ENCODE measurements at regions not wholly inside any gene's neighbourhood (a gene's known extent, or its start where the extent isn't known, plus 50 kb on each side); places are given as distances from the start of the nearest gene placed in this dataset.

GRCh38 chr3:164612751-164613150 is 465.5 kb downstream of the SI start:
- DNase-seq (no peak), ATAC-seq (ENCODE audit: low FRiP score in 2 of 2) (no peak)
- Histone ChIP-seq H3K27ac (no peak overlapping the region), H3K4me1 (no peaks in the 10 kb centered on the region), H3K27me3 (no peaks in the 10 kb centered on the region), H3K4me3 (no peak overlapping the region), H3K9me3 (no peaks in the 10 kb centered on the region), H3K36me3 (no peaks in the 10 kb centered on the region)
- TF ChIP-seq EP300 (IDR thresholded peaks at IDR 0.05) (no peak), POLR2AphosphoS5 (IDR thresholded peaks at IDR 0.05) (no peak), POLR2A (IDR thresholded peaks at IDR 0.05) (no peak), CTCF (IDR thresholded peaks at IDR 0.05) (no peak)

GRCh38 chr3:164608554-164609276 is 469.6 kb downstream of the SI start:
- DNase-seq (no peak), ATAC-seq (ENCODE audit: low FRiP score in 2 of 2) (no peak)
- Histone ChIP-seq H3K27ac (no peak overlapping the region), H3K27me3 (no peaks in the 10 kb centered on the region), H3K4me3 (no peak overlapping the region), H3K9me3 (no peaks in the 10 kb centered on the region), H3K4me1 (no peaks in the 10 kb centered on the region), H3K36me3 (no peaks in the 10 kb centered on the region)
- 74 to 75% methylated on average over 7 of the region's 7 CpGs for WGBS, 2 donors
- TF ChIP-seq POLR2A (IDR thresholded peaks at IDR 0.05) (no peak), EP300 (IDR thresholded peaks at IDR 0.05) (no peak), POLR2AphosphoS5 (IDR thresholded peaks at IDR 0.05) (no peak), CTCF (IDR thresholded peaks at IDR 0.05) (no peak)

GRCh38 chr3:164604687-164605086 is 473.6 kb downstream of the SI start:
- no peak for TF ChIP-seq CTCF (IDR thresholded peaks at IDR 0.05)
- no peak for TF ChIP-seq EP300 (IDR thresholded peaks at IDR 0.05)
- TF ChIP-seq POLR2AphosphoS5 (IDR thresholded peaks at IDR 0.05), result no peak
- TF ChIP-seq POLR2A (IDR thresholded peaks at IDR 0.05), result no peak
- Histone ChIP-seq H3K4me1 (no peaks in the 10 kb centered on the region), H3K36me3 (no peaks in the 10 kb centered on the region), H3K27me3 (no peaks in the 10 kb centered on the region), H3K9me3 (no peaks in the 10 kb centered on the region), H3K4me3 (no peak overlapping the region), H3K27ac (no peak overlapping the region)
- no peak for ATAC-seq (ENCODE audit: low FRiP score in 2 of 2)
- no peak for DNase-seq
- WGBS, 2 donors, result 32 to 50% methylated on average over 4 of the region's 4 CpGs

- Histone ChIP-seq H3K9me3 (no peaks in the 10 kb centered on the region), H3K27ac (no peak overlapping the region), H3K27me3 (no peaks in the 10 kb centered on the region), H3K36me3 (no peaks in the 10 kb centered on the region), H3K4me3 (no peak overlapping the region), H3K4me1 (no peaks in the 10 kb centered on the region)
- no peak for DNase-seq
- whole genome bisulfite sequencing, 2 donors, result 84 to 89% methylated on average over 2 of the region's 2 CpGs
- TF ChIP-seq POLR2AphosphoS5 (IDR thresholded peaks at IDR 0.05) (no peak), POLR2A (IDR thresholded peaks at IDR 0.05) (no peak), EP300 (IDR thresholded peaks at IDR 0.05) (no peak), CTCF (IDR thresholded peaks at IDR 0.05) (no peak)
- no peak for ATAC-seq (ENCODE audit: low FRiP score in 2 of 2)
Measured at GRCh38 chr3:164577667-164578210, 500.6 kb downstream of the SI start.

- WGBS, 2 donors, result 82 to 83% methylated on average over 4 of the region's 4 CpGs
- Histone ChIP-seq H3K27ac (no peak overlapping the region), H3K4me3 (no peak overlapping the region), H3K4me1 (no peaks in the 10 kb centered on the region), H3K27me3 (no peaks in the 10 kb centered on the region), H3K9me3 (no peaks in the 10 kb centered on the region), H3K36me3 (no peaks in the 10 kb centered on the region)
- ATAC-seq (ENCODE audit: low FRiP score in 2 of 2), result no peak
- TF ChIP-seq POLR2A (IDR thresholded peaks at IDR 0.05) (no peak), POLR2AphosphoS5 (IDR thresholded peaks at IDR 0.05) (no peak), CTCF (IDR thresholded peaks at IDR 0.05) (no peak), EP300 (IDR thresholded peaks at IDR 0.05) (no peak)
- DNase-seq, result no peak
Measured at GRCh38 chr3:164572436-164572835, 505.9 kb downstream of the SI start.
